Heart left ventricle (tissue), 13 donors: ENCODE measurements at regions not wholly inside any gene's neighbourhood (a gene's known extent, or its start where the extent isn't known, plus 50 kb on each side); places are given as distances from the start of the nearest gene placed in this dataset.

Experiments
- CTCF ChIP-seq, 12 donors: fragments of 200-600 bp; sonication (generic) in 4 of 12; IDR thresholded peaks; one replicate each; pipeline versions ENCODE4 v1.5.0 to v1.8.0; 2018 to 2022; ENCODE audit warnings: antibody characterized with exemption in 12 of 12, mild to moderate bottlenecking in 5 of 12
- POLR2A ChIP-seq, 2 donors: fragments of 450-650 bp; IDR thresholded peaks; one replicate each; pipeline ENCODE4 v1.6.1; 2017; ENCODE audit warnings: antibody characterized with exemption in 2 of 2, mild to moderate bottlenecking in 2 of 2, moderate library complexity in 2 of 2
- donor health status: ischemic (EF 13 %, LVEDD 7.1; RV severe dilation, severe dysfunction).
- donor health status: DM: no; HTN: yes; CAD: no.
- donor health status: DM: no; HTN: no; CAD: no.
- donor health status: ischemic (EF 25% LVEDD 6.9; RV normal size, moderate dysfunction).
- donor health status: ischemic (EF 25% LVEDD 5.7; RV mildly dilated, moderate dysfunction).
- donor health status: ischemic (EF 35%, LVEDD 5.7; RV mildly dilated, moderate dysfunction).
- donor health status: nonischemic (EF 11% LVEDD 7.7; RV severe dilation, severe dysfunction).
- donor health status: DM: yes; HTN: yes; CAD: no.
- donor health status: PGD.
- donor health status: ischemic (EF 29% LVEDD 5.4; RV normal size, mild dysfunction).
- donor health status: nonischemic (EF 23%, LVEDD 6.1; RV moderate dilation, normal function).

- TF ChIP-seq POLR2A (IDR thresholded peaks at IDR 0.05) (no peak), CTCF (IDR thresholded peaks at IDR 0.05) (no peak)
Observed at GRCh38 chr2:75853436-75853835, 142.7 kb upstream of the GCFC2 start.
